ENCODE measurements at regions not wholly inside any gene's neighbourhood (a gene's known extent, or its start where the extent isn't known, plus 50 kb on each side); places are given as distances from the start of the nearest gene placed in this dataset.

GRCh38 chr12:116474331-116474730 lies 84.8 kb upstream of the MAP1LC3B2 start:
- in situ Hi-C loops (cut with HindIII; ENCODE audit: low pct_unique_long_range_greater_than_20kb, low sequenced_read_pairs), result no loop called here
- intact Hi-C loops (cut with micrococcal nuclease; ENCODE audit: unreplicated experiment), result no loop called here
- ChIA-PET POLR2A (no interaction called here), CTCF (no interaction called here)
- H3K9me3 ChIP-seq (ENCODE audit: control insufficient read depth, insufficient read depth, low read depth, low read length), result peaks cover 6% of the 10 kb centered on the region; the same call in 1 of the 2 replicates
- H3K36me3 ChIP-seq (ENCODE audit: control insufficient read depth, insufficient read depth, low read length), result no peaks in the 10 kb centered on the region
- H3K27me3 ChIP-seq (ENCODE audit: control insufficient read depth, insufficient read depth, low read length), result no peaks in the 10 kb centered on the region
- H3K27ac ChIP-seq (ENCODE audit: low read length), result peak overlapping the region; percentile 14; the same call in 1 of the 2 replicates
- no peak overlapping the region for H3K4me3 ChIP-seq (ENCODE audit: low read depth in 2 of 2, low read length in 2 of 2)
- no peak for TF ChIP-seq SIN3A (IDR thresholded peaks at IDR 0.05; ENCODE audit: borderline replicate concordance, insufficient read depth, low read depth, low read length)
- TF ChIP-seq TCF7L2 (IDR thresholded peaks at IDR 0.05; ENCODE audit: low read depth, low read length), result no peak
- BruUV-seq (replicated peaks), result no TSS peak
- ATAC-seq, result no peak
- no peak for DNase-seq (ENCODE audit: low read depth, low spot score)
- H3K4me1 ChIP-seq (ENCODE audit: control insufficient read depth, insufficient read depth, low read length), result no peaks in the 10 kb centered on the region

DNA sequence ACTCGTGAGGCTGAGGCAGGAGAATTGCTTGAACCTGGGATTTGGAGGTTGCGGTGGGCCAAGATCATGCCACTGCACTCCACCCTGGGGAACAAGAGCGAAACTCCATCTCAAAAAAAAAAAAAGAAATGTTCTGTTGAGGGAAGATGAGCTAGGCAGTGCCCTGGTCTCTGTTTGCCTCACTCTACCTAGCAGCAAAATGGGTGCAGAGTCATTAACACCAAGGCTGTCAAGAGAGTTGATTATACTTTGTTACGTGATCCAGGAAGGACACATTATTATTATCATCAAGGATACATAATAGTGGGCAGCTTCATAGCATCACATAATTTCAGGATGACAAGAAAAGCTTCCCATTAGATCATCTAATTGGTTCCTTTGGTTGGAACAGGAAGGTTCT lies 84.3 kb upstream of the MAP1LC3B2 start:
- intact Hi-C loops (cut with micrococcal nuclease; ENCODE audit: unreplicated experiment), result no loop called here
- BruUV-seq (replicated peaks), result no TSS peak

More for the DNA sequence above, 84.3 kb upstream of the MAP1LC3B2 start:
- Histone ChIP-seq H3K27me3 (ENCODE audit: control insufficient read depth, insufficient read depth, low read length) (no peaks in the 10 kb centered on the region), H3K9me3 (ENCODE audit: control insufficient read depth, insufficient read depth, low read depth, low read length) (peaks cover 6% of the 10 kb centered on the region; the same call in 1 of the 2 replicates), H3K4me3 (ENCODE audit: low read depth in 2 of 2, low read length in 2 of 2) (no peak overlapping the region), H3K4me1 (ENCODE audit: control insufficient read depth, insufficient read depth, low read length) (no peaks in the 10 kb centered on the region), H3K27ac (ENCODE audit: low read length) (no peak overlapping the region; the same call in 1 of the 2 replicates), H3K36me3 (ENCODE audit: control insufficient read depth, insufficient read depth, low read length) (no peaks in the 10 kb centered on the region)
- no peak for TF ChIP-seq CTCF (IDR thresholded peaks at IDR 0.05)
- TF ChIP-seq POLR2AphosphoS5 (IDR thresholded peaks at IDR 0.05; ENCODE audit: low read depth, low read length), result no peak
- TF ChIP-seq SIN3A (IDR thresholded peaks at IDR 0.05; ENCODE audit: borderline replicate concordance, insufficient read depth, low read depth, low read length), result no peak
- TF ChIP-seq TCF7L2 (IDR thresholded peaks at IDR 0.05; ENCODE audit: low read depth, low read length), result no peak
- no peak for TF ChIP-seq REST (IDR thresholded peaks at IDR 0.05; ENCODE audit: insufficient read depth in 1 of 2, low read depth in 2 of 2, low read length in 1 of 2)
- ChIA-PET CTCF (no interaction called here), POLR2A (no interaction called here)
- no peak for DNase-seq (ENCODE audit: low read depth, low spot score)
- in situ Hi-C loops (cut with HindIII; ENCODE audit: low pct_unique_long_range_greater_than_20kb, low sequenced_read_pairs), result no loop called here
- no peak for ATAC-seq

Data from Panc1 (cell line).